Astrocyte of the spinal cord (primary cell): ENCODE measurements at regions not wholly inside any gene's neighbourhood (a gene's known extent, or its start where the extent isn't known, plus 50 kb on each side); places are given as distances from the start of the nearest gene placed in this dataset.

ENCODE experiments used
- DNase-seq: peaks from one replicate; pipeline ENCODE4 v3.0.0; 2011; ENCODE audit warnings: low read depth, low spot score
- H3K4me3 ChIP-seq: 2 replicates; pipeline ENCODE4 v1.5.1; 2011; ENCODE audit warnings: low read depth, mild to moderate bottlenecking, low read length, moderate library complexity
- in situ Hi-C: cut with HindIII; loops from 2 replicates; pipeline ENCODE4 v1.10.0; 2017; ENCODE audit warnings: low sequenced_read_pairs
- TF ChIP-seq, protein P1 (sequence below): IDR thresholded peaks from 2 replicates; pipeline ENCODE4 v1.5.1; 2012; ENCODE audit warnings: low read depth, mild to moderate bottlenecking, low read length, inconsistent platforms

DNA sequence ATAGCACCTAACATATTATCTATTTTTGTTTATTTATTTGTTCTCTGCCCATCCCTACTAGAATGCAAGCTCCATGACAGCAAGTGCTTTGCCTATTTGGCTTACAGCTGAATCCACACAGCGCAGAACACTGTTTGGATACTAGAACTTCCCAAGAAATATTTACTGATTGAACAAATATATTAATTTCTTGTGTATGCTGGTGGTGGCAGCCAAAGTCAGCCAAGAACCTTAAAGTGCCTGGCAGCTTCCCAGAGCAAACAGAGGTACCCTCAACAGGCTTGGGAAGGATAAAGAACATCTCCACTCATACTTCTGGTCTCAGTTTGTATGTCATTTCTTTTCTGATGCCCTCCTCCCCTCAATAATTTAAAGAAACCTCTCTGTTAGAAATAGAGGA is 111.8 kb upstream of the SLC25A36 start:
- DNase-seq = no peak
- H3K4me3 ChIP-seq = no peak overlapping the region
- TF ChIP-seq, protein P1, sequence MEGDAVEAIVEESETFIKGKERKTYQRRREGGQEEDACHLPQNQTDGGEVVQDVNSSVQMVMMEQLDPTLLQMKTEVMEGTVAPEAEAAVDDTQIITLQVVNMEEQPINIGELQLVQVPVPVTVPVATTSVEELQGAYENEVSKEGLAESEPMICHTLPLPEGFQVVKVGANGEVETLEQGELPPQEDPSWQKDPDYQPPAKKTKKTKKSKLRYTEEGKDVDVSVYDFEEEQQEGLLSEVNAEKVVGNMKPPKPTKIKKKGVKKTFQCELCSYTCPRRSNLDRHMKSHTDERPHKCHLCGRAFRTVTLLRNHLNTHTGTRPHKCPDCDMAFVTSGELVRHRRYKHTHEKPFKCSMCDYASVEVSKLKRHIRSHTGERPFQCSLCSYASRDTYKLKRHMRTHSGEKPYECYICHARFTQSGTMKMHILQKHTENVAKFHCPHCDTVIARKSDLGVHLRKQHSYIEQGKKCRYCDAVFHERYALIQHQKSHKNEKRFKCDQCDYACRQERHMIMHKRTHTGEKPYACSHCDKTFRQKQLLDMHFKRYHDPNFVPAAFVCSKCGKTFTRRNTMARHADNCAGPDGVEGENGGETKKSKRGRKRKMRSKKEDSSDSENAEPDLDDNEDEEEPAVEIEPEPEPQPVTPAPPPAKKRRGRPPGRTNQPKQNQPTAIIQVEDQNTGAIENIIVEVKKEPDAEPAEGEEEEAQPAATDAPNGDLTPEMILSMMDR = no peak
- in situ Hi-C loops = no loop called here

DNA sequence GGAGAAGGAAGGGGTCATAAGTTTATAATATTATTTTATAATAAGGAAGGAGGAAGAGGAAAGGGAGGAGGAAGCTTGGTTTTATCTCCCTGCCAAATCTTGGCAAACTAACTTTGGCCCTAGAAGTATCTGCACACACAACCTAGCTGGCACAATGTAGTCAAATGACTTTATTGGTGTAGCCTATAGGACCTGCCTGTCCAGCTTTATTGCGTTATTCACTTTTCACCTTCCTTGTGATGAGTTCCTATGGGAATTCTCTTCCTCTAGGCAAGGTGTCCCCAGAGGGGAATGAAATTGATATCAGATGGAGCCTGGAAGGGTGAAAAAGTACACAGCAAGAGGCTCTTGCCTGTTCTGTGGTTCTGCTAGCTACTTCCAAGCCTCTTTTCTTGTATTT is 111.2 kb upstream of the SLC25A36 start:
- DNase-seq = no peak
- H3K4me3 ChIP-seq = no peak overlapping the region
- in situ Hi-C loops = no loop called here
- TF ChIP-seq, protein P1 = no peak

DNA sequence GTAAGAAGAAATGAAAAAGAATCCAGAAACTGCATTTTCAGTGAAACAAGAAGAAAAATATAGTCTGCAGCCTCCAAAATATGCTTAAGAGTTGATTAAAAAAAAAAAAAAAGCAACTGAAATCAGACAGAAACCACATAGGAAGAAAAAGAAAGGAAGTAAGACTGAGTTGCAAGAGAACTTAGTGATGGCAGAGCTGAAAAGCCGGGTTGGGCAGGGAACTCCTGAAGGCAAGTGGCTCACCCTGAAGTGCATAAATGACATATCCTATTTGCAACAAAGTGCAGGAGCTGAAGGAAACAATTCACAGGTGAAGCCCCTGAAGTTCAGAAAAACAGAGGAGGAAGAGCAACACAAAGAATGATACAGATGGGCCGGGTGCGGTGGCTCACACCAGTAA is 108.8 kb upstream of the SLC25A36 start:
- in situ Hi-C loops = no loop called here
- TF ChIP-seq, protein P1 = no peak
- DNase-seq = no peak
- H3K4me3 ChIP-seq = no peak overlapping the region

DNA sequence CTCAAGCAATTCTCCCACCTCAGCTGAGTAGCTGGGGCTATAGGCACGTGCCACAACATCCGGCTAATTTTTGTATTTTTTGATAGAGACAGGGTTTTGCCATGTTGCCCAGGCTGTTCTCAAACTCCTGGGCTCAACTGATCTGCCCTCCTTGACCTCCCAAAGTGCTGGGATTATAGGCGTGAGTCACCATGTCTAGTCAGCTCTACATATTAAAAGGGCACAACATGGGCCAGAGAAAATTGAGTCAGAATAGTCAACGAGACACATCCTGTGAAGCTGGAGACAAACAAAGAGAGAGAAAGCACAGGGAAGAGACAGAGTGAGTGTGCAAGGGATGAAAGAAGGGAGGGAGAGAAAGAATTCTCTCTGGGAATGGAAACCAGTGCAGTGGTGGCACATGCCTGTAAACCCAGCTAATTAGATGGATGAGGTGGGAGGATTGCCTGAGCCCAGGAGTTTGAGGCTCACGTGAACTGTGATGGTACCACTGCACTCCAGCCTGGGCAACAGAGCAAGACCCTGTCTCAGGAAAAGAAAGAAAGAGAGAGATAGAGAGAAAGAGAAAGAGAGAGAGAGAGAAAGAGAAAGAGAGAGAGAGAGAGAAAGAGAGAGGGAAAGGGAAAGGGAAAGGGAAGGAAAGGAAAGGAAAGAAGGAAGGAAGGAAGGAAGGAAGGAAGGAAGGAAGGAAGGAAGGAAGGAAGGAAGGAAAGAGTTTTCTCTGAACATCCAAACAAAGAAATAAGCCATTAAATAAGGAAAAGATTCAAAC is 107.2 kb upstream of the SLC25A36 start:
- no peak overlapping the region for H3K4me3 ChIP-seq
- peak; percentile 4 for DNase-seq
- in situ Hi-C loops = no loop called here
- TF ChIP-seq, protein P1 = no peak

DNA sequence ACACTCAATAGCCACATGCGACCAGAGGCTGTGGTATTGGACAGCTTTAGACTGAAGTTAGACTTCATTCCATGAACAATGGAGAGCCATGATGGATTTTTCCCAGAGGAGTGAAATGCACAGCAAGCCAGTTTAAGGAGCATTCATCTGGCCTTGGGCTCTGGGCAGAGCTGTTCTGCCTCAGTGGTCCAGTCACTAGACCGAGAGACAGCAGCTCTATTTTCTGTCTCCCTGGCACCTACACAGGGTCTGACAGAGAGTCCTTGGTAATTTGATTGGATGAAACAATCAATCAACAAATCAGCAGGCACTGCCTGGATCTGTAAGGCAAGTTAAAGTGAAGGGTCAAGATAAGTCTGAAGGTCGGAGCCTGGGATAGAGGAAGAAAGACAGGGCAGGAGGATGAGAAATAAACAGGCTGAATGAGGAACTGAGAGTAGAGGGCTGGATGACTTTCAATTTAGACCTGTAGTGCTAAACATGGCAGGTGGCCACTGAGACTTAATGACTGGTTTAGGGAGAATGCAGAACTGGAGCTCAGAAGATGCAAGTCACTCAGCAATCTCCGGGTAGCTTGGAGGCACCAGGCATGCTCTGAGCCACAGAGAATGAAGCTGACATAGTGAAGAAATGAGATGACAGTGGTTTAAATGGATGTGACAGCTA is 98.5 kb upstream of the SLC25A36 start:
- in situ Hi-C loops = no loop called here
- DNase-seq = no peak
- no peak overlapping the region for H3K4me3 ChIP-seq
- TF ChIP-seq, protein P1 = no peak

DNA sequence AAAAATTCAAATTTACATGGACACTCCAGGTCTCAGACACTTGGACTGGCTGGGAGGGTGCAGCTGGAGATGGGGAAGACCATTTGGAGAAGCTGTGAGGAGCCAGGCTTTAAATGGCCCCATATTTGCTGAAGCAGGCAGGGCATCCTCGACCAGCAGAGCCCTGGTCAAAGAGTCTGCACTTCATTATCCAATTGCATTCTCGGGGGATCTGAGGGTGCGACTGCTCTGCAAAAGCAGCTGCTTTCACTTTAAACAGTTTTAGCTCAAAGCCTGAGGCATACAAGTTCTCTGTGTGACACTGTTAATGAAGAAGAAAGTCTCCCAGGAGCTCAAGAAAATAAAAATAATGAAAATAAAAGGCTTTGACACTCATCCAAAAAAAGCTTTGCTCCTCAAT is 98.0 kb upstream of the SLC25A36 start:
- in situ Hi-C loops = no loop called here
- TF ChIP-seq, protein P1 = no peak
- no peak for DNase-seq
- H3K4me3 ChIP-seq = no peak overlapping the region
